ENCODE measurements at regions not wholly inside any gene's neighbourhood (a gene's known extent, or its start where the extent isn't known, plus 50 kb on each side); places are given as distances from the start of the nearest gene placed in this dataset.

DNA sequence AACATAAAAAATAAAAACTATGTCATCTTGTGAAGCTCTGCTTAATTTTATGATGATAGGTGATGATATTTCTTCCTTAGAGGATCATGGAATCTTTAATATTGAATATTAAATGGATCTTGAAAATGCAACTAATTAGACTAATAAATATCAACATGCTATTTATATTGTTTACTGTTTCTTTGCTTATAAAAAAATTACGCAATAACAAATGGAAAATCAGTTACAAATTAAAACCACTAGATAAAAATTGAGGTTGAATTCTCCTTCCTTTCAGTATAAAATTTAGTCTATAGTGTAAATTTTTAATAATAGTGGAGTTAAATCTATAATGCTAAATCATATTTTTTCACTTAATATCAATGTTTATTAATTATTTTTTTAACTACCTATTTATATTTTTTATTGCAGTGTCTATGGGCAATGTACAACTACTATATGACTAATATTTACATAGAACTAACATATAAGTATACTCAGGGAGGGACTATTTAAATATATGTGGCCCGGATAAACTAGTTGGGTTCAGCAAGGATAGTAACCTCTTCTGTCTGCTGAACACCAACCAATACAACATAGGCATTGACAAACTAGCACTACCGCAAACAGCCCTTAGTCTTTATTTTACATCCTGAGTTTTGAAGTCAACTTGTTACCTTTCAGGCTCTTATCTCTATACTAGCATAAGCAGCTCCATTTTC lies 628.0 kb downstream of the EFNB2 start:
- Histone ChIP-seq H3K4me3 (ENCODE audit: low read length) (no peak overlapping the region), H3F3A (ENCODE audit: low read length, unreplicated experiment) (no peaks in the 10 kb centered on the region), H3K27ac (ENCODE audit: low read length) (no peak overlapping the region), H4K20me1 (ENCODE audit: low read length) (no peaks in the 10 kb centered on the region), H3K4me1 (ENCODE audit: insufficient read depth, low read length) (peaks cover 21% of the 10 kb centered on the region), H3K79me2 (ENCODE audit: low read length) (no peaks in the 10 kb centered on the region), H3K36me3 (ENCODE audit: low read depth, low read length) (no peaks in the 10 kb centered on the region), H3K27me3 (ENCODE audit: low read length) (no peaks in the 10 kb centered on the region), H3K9me2 (replicated peaks; ENCODE audit: low read length) (no peaks in the 10 kb centered on the region), H2AFZ (ENCODE audit: low read length) (no peak overlapping the region), H3K4me2 (ENCODE audit: low read length) (no peak overlapping the region), H3K9ac (ENCODE audit: low read length) (no peak overlapping the region), H3K9me3 (ENCODE audit: low read length) (no peaks in the 10 kb centered on the region)
- ChIA-PET POLR2A (ENCODE audit: unreplicated experiment) (no interaction called here), CTCF (no interaction called here)
- no peak for TF ChIP-seq EZH2phosphoT487 (IDR thresholded peaks at IDR 0.05; ENCODE audit: borderline replicate concordance, low read length)
- no TSS peak for BruUV-seq (replicated peaks)
- ATAC-seq: peak; percentile 73
- intact Hi-C loops (cut with micrococcal nuclease): no loop called here
- DNase-seq: peak; percentile 26

DNA sequence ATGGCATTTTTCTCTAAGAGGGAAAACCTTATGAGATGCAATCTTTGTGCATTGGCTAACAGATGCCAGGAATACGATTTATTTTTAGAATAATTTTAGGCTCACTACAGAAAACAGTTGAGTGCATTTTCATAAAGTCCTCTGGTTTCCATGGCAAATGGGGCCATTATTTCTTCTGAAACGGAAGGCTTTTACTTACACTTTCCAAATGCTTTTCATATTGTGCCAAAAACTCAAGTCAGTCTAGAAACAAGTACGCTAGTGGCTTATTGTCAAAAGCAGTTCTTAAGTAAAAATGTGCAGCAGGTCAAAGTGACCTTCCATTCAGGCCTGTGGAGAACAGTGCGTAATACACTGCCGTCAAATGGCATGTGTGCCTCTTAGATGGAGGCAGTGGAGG lies 628.7 kb downstream of the EFNB2 start:
- TF ChIP-seq EZH2phosphoT487 (IDR thresholded peaks at IDR 0.05; ENCODE audit: borderline replicate concordance, low read length) (no peak), EZH2 (IDR thresholded peaks at IDR 0.05; ENCODE audit: low read length, unreplicated experiment) (no peak)
- TF ChIP-seq, protein P1, sequence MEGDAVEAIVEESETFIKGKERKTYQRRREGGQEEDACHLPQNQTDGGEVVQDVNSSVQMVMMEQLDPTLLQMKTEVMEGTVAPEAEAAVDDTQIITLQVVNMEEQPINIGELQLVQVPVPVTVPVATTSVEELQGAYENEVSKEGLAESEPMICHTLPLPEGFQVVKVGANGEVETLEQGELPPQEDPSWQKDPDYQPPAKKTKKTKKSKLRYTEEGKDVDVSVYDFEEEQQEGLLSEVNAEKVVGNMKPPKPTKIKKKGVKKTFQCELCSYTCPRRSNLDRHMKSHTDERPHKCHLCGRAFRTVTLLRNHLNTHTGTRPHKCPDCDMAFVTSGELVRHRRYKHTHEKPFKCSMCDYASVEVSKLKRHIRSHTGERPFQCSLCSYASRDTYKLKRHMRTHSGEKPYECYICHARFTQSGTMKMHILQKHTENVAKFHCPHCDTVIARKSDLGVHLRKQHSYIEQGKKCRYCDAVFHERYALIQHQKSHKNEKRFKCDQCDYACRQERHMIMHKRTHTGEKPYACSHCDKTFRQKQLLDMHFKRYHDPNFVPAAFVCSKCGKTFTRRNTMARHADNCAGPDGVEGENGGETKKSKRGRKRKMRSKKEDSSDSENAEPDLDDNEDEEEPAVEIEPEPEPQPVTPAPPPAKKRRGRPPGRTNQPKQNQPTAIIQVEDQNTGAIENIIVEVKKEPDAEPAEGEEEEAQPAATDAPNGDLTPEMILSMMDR (conservative IDR thresholded peaks at IDR 0.05; ENCODE audit: low read depth, low read length): no peak
- no peaks in the 10 kb centered on the region for H3K9me2 ChIP-seq (replicated peaks; ENCODE audit: low read length)
- no peaks in the 10 kb centered on the region for H4K20me1 ChIP-seq (ENCODE audit: low read length)
- intact Hi-C loops (cut with micrococcal nuclease): no loop called here
- no peak overlapping the region for H3K27ac ChIP-seq (ENCODE audit: low read length)
- H3F3A ChIP-seq (ENCODE audit: low read length, unreplicated experiment): no peaks in the 10 kb centered on the region
- no peaks in the 10 kb centered on the region for H3K36me3 ChIP-seq (ENCODE audit: low read depth, low read length)
- no TSS peak for BruUV-seq (replicated peaks)
- no peak overlapping the region for H3K4me2 ChIP-seq (ENCODE audit: low read length)
- H3K9me3 ChIP-seq (ENCODE audit: low read length): no peaks in the 10 kb centered on the region
- H3K9ac ChIP-seq (ENCODE audit: low read length): no peak overlapping the region
- no peaks in the 10 kb centered on the region for H3K27me3 ChIP-seq (ENCODE audit: low read length)
- CTCF ChIA-PET: no interaction called here
- no peak overlapping the region for H2AFZ ChIP-seq (ENCODE audit: low read length)
- POLR2A ChIA-PET (ENCODE audit: unreplicated experiment): no interaction called here
- no peak overlapping the region for H3K4me3 ChIP-seq (ENCODE audit: low read length)
- ATAC-seq: no peak
- peaks cover 21% of the 10 kb centered on the region for H3K4me1 ChIP-seq (ENCODE audit: insufficient read depth, low read length)
- no peak for DNase-seq
- no peaks in the 10 kb centered on the region for H3K79me2 ChIP-seq (ENCODE audit: low read length)

DNA sequence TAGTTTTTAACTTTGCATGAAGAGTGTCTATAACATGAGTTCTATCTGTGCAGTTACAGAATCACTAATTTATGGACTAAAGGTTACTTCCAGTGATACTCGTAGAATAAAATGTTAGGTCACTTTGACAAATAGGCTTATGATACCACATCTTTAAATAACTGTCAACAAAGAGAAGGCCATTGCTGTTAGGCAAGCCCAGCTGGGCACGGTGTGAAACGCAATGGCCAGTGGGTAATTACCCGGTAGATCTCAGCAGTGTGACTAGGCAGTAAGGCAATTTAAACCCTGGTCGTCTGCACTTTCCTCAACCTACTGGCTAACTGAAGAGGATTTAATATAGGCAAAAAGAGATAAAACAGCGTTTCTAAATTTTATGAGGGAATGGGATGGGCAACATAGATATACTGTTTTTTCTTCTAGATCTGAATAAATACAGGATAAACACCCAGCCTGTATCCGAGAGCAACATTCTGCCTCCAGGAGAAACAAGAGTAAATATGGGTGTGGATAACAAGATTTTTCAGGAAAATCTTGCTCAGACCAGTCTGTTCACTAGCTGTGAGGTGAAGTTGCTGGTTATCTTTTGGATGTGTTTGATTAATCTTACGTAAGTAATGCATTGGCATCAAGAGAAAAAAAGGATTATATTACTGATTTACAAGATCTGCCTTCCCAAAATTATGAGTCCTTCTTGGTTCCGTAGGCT lies 631.3 kb downstream of the EFNB2 start:
- ChIA-PET POLR2A (ENCODE audit: unreplicated experiment) (no interaction called here), CTCF (no interaction called here)
- Histone ChIP-seq H3K27me3 (ENCODE audit: low read length) (no peaks in the 10 kb centered on the region), H3K9me2 (replicated peaks; ENCODE audit: low read length) (no peaks in the 10 kb centered on the region), H3K4me2 (ENCODE audit: low read length) (peak overlapping the region; percentile 52), H3K36me3 (ENCODE audit: low read depth, low read length) (no peaks in the 10 kb centered on the region), H4K20me1 (ENCODE audit: low read length) (no peaks in the 10 kb centered on the region), H3K4me1 (ENCODE audit: insufficient read depth, low read length) (peaks cover 21% of the 10 kb centered on the region), H2AFZ (ENCODE audit: low read length) (peak overlapping the region; percentile 46), H3K9ac (ENCODE audit: low read length) (no peak overlapping the region), H3K27ac (ENCODE audit: low read length) (peak overlapping the region; percentile 69), H3K4me3 (ENCODE audit: low read length) (no peak overlapping the region), H3F3A (ENCODE audit: low read length, unreplicated experiment) (no peaks in the 10 kb centered on the region), H3K9me3 (ENCODE audit: low read length) (no peaks in the 10 kb centered on the region), H3K79me2 (ENCODE audit: low read length) (no peaks in the 10 kb centered on the region)
- BruUV-seq (replicated peaks): no TSS peak
- peak; percentile 75 for ATAC-seq
- intact Hi-C loops (cut with micrococcal nuclease): no loop called here
- no peak for TF ChIP-seq EZH2 (IDR thresholded peaks at IDR 0.05; ENCODE audit: low read length, unreplicated experiment)
- peak; percentile 66 for DNase-seq
